HEK293 (cell line): ENCODE measurements at regions not wholly inside any gene's neighbourhood (a gene's known extent, or its start where the extent isn't known, plus 50 kb on each side); places are given as distances from the start of the nearest gene placed in this dataset.
"Not testable (repeated sequence)": the region's sequence is repeated elsewhere in the genome, so short reads cannot be mapped to it uniquely, and the experiment has no call there.

ENCODE experiments used
- CTCF ChIA-PET: fragments of 350-600 bp; formaldehyde crosslinking; extraction: SDS; loops from one replicate; lab custom pipeline; 2021; ENCODE audit warnings: antibody characterized with exemption; lab: Yijun Ruan, JAX
- POLR2A ChIA-PET: fragments of 300-600 bp; formaldehyde crosslinking; extraction: SDS; loops from one replicate; lab custom pipeline; 2020; ENCODE audit warnings: antibody characterized with exemption, inconsistent platforms; lab: Yijun Ruan, JAX
- H3K27ac ChIP-seq: fragments of 200-500 bp; sonication (Bioruptor generic); 2 replicates; pipeline ENCODE4 v1.5.1; 2014; ENCODE audit warnings: low read depth, low read length, control low read depth, inconsistent platforms; ENCODE audit errors: extremely low read depth
- H3K36me3 ChIP-seq, 2 experiments: fragments of 200-500 bp in 1 of 2; sonication (Bioruptor generic) in 1 of 2; 1 replicate in 1 of 2; 2 replicates in 1 of 2; pipeline ENCODE4 v1.5.1; 2014 to 2017; ENCODE audit warnings: inconsistent platforms in 2 of 2, low read length in 2 of 2; ENCODE audit not compliant: control insufficient read depth in 2 of 2, insufficient read depth in 1 of 2
- H3K4me1 ChIP-seq: fragments of 200-500 bp; sonication (Bioruptor generic); 2 replicates; pipeline ENCODE4 v1.5.1; 2014; ENCODE audit warnings: mild to moderate bottlenecking, low read length, inconsistent platforms; ENCODE audit not compliant: control insufficient read depth, insufficient read depth
- H3K4me3 ChIP-seq: 2 replicates; pipeline ENCODE4 v1.5.1; 2011; ENCODE audit warnings: low read depth, mild to moderate bottlenecking, control low read depth, low read length, moderate library complexity
- H3K9me3 ChIP-seq: fragments of 200-500 bp; sonication (Bioruptor generic); 2 replicates; pipeline ENCODE4 v1.5.1; 2014; ENCODE audit warnings: low read depth, low read length, inconsistent platforms; ENCODE audit not compliant: control insufficient read depth, insufficient read depth
- KLF1 ChIP-seq: fragments of 450-650 bp; formaldehyde crosslinking; IDR thresholded peaks from 2 replicates; pipeline ENCODE4 v1.5.1; 2016; ENCODE audit warnings: missing biosample characterization, missing genetic modification characterization
- KLF7 ChIP-seq: fragments of 450-650 bp; formaldehyde crosslinking; IDR thresholded peaks from 2 replicates; pipeline ENCODE4 v1.5.1; 2016; ENCODE audit warnings: missing biosample characterization, missing genetic modification characterization, borderline replicate concordance
- KLF9 ChIP-seq: fragments of 450-650 bp; formaldehyde crosslinking; IDR thresholded peaks from 2 replicates; pipeline ENCODE4 v1.5.1; 2016; ENCODE audit warnings: missing biosample characterization, missing genetic modification characterization, low read depth
- MZF1 ChIP-seq: fragments of 450-650 bp; formaldehyde crosslinking; IDR thresholded peaks from 2 replicates; pipeline ENCODE4 v1.5.1; 2017; ENCODE audit warnings: missing biosample characterization, missing genetic modification characterization, borderline replicate concordance
- OSR2 ChIP-seq: fragments of 450-650 bp; formaldehyde crosslinking; IDR thresholded peaks from 2 replicates; pipeline ENCODE4 v1.5.1; 2016; ENCODE audit warnings: missing biosample characterization, missing genetic modification characterization
- SCRT2 ChIP-seq: fragments of 450-650 bp; formaldehyde crosslinking; IDR thresholded peaks from 2 replicates; pipeline ENCODE4 v1.5.1; 2016; ENCODE audit warnings: missing biosample characterization, missing genetic modification characterization
- SP2 ChIP-seq: fragments of 450-650 bp; formaldehyde crosslinking; IDR thresholded peaks from 2 replicates; pipeline ENCODE4 v1.5.1; 2016; ENCODE audit warnings: missing biosample characterization, missing genetic modification characterization
- SP7 ChIP-seq: fragments of 450-650 bp; formaldehyde crosslinking; IDR thresholded peaks from 2 replicates; pipeline ENCODE4 v1.5.1; 2016; ENCODE audit warnings: missing biosample characterization, missing genetic modification characterization
- ZBTB20 ChIP-seq: fragments of 450-650 bp; formaldehyde crosslinking; IDR thresholded peaks from 2 replicates; pipeline ENCODE4 v1.5.1; 2016; ENCODE audit warnings: missing biosample characterization, missing genetic modification characterization
- ZBTB48 ChIP-seq: fragments of 450-650 bp; formaldehyde crosslinking; IDR thresholded peaks from 2 replicates; pipeline ENCODE4 v1.5.1; 2016; ENCODE audit warnings: missing biosample characterization, missing genetic modification characterization
- ZBTB8A ChIP-seq: fragments of 450-650 bp; formaldehyde crosslinking; IDR thresholded peaks from 2 replicates; pipeline ENCODE4 v1.5.1; 2016; ENCODE audit warnings: missing biosample characterization, missing genetic modification characterization
- ZEB2 ChIP-seq: fragments of 450-650 bp; formaldehyde crosslinking; IDR thresholded peaks from 2 replicates; pipeline ENCODE4 v1.5.1; 2016; ENCODE audit warnings: missing biosample characterization, missing genetic modification characterization
- ZFHX2 ChIP-seq: fragments of 450-650 bp; formaldehyde crosslinking; conservative IDR thresholded peaks from 2 replicates; pipeline ENCODE4 v1.5.1; 2016; ENCODE audit warnings: missing biosample characterization, missing genetic modification characterization
- ZIC2 ChIP-seq: fragments of 450-650 bp; formaldehyde crosslinking; IDR thresholded peaks from 2 replicates; pipeline ENCODE4 v1.5.1; 2016; ENCODE audit warnings: missing biosample characterization, missing genetic modification characterization
- ZNF112 ChIP-seq: fragments of 450-650 bp; formaldehyde crosslinking; IDR thresholded peaks from 2 replicates; pipeline ENCODE4 v1.5.0; 2017; ENCODE audit warnings: missing biosample characterization, missing genetic modification characterization
- ZNF140 ChIP-seq: fragments of 450-650 bp; formaldehyde crosslinking; IDR thresholded peaks from 2 replicates; pipeline ENCODE4 v1.5.1; 2016; ENCODE audit warnings: missing biosample characterization, missing genetic modification characterization
- ZNF2 ChIP-seq: fragments of 450-650 bp; formaldehyde crosslinking; IDR thresholded peaks from 2 replicates; pipeline ENCODE4 v1.5.1; 2016; ENCODE audit warnings: missing biosample characterization, missing genetic modification characterization
- ZNF24 ChIP-seq: fragments of 450-650 bp; formaldehyde crosslinking; IDR thresholded peaks from 2 replicates; pipeline ENCODE4 v1.5.1; 2016; ENCODE audit warnings: missing biosample characterization, missing genetic modification characterization
- ZNF335 ChIP-seq: fragments of 450-650 bp; formaldehyde crosslinking; conservative IDR thresholded peaks from 2 replicates; pipeline ENCODE4 v1.5.1; 2016; ENCODE audit warnings: missing biosample characterization, missing genetic modification characterization
- TF ChIP-seq, protein P1 (sequence below): fragments of 450-650 bp; formaldehyde crosslinking; IDR thresholded peaks from 2 replicates; pipeline ENCODE4 v1.5.1; 2016; ENCODE audit warnings: missing biosample characterization, missing genetic modification characterization
- TF ChIP-seq, protein P2 (sequence below): fragments of 450-650 bp; formaldehyde crosslinking; optimal IDR thresholded peaks from 2 replicates; pipeline ENCODE3; 2016; ENCODE audit warnings: missing biosample characterization, mild to moderate bottlenecking, missing genetic modification characterization
- TF ChIP-seq, protein P3 (sequence below): fragments of 450-650 bp; formaldehyde crosslinking; IDR thresholded peaks from 2 replicates; pipeline ENCODE4 v1.5.1; 2016; ENCODE audit warnings: missing biosample characterization, missing genetic modification characterization
- TF ChIP-seq, protein P4 (sequence below): fragments of 450-650 bp; formaldehyde crosslinking; conservative IDR thresholded peaks from 2 replicates; pipeline ENCODE4 v1.5.1; 2016; ENCODE audit warnings: low read depth, missing biosample characterization, missing genetic modification characterization

DNA sequence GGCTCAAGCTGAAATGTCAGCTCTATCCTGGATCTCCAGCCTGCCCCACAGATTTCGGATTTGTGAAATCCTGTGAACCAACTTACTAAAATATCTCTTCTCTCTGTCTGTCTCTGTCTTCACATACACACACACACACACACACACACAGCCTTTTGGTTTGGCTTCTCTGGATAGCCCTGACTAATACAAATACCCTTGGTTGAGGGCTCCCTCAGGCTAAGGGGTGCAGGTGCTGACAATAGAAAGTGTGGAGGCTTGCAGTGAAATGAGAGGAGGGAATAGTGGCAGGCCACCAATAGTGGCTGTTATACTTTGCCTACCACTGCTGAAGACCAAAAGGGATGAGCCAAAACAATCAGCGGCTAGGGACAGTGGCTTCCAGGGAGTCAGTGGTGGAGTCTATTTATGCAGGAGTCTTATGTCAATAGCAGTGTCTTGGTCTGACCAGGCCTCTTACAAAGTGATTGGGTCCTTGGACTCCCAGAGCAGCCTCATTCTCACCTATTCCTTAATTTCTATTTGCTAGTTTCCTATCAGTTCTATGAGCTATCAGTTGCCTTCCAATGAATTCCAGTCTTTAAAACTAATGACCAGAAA lies 93.2 kb upstream of the GAS1 start:
- Histone ChIP-seq H3K4me3 (0 out of 2 replicates have a peak overlapping the region, but pooled peaks have one; percentile 44), H3K9me3 (no peaks in the 10 kb centered on the region), H3K27ac (peak overlapping the region; percentile 58), H3K4me1 (peaks cover 6% of the 10 kb centered on the region; the same call in 1 of the 2 replicates), H3K36me3 (no peaks in the 10 kb centered on the region)
- CTCF ChIA-PET = interaction anchor here (1.0 to 1.1 kb wide), 2 partner anchors 8 to 25 kb away, joined by 3 to 4 read pairs; no protein-coding TSS in a partner anchor
- POLR2A ChIA-PET = interaction anchor here (1.0 kb wide), 1 partner anchor 92 kb away, joined by 4 read pairs; no protein-coding TSS in a partner anchor
- no peak for TF ChIP-seq ZNF140
- TF ChIP-seq, protein P1, sequence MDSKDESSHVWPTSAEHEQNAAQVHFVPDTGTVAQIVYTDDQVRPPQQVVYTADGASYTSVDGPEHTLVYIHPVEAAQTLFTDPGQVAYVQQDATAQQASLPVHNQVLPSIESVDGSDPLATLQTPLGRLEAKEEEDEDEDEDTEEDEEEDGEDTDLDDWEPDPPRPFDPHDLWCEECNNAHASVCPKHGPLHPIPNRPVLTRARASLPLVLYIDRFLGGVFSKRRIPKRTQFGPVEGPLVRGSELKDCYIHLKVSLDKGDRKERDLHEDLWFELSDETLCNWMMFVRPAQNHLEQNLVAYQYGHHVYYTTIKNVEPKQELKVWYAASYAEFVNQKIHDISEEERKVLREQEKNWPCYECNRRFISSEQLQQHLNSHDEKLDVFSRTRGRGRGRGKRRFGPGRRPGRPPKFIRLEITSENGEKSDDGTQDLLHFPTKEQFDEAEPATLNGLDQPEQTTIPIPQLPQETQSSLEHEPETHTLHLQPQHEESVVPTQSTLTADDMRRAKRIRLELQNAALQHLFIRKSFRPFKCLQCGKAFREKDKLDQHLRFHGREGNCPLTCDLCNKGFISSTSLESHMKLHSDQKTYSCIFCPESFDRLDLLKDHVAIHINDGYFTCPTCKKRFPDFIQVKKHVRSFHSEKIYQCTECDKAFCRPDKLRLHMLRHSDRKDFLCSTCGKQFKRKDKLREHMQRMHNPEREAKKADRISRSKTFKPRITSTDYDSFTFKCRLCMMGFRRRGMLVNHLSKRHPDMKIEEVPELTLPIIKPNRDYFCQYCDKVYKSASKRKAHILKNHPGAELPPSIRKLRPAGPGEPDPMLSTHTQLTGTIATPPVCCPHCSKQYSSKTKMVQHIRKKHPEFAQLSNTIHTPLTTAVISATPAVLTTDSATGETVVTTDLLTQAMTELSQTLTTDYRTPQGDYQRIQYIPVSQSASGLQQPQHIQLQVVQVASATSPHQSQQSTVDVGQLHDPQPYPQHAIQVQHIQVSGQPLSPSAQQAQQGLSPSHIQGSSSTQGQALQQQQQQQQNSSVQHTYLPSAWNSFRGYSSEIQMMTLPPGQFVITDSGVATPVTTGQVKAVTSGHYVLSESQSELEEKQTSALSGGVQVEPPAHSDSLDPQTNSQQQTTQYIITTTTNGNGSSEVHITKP (tag by site-specific recombination) = peak; percentile 60
- TF ChIP-seq ZBTB48 = 0 out of 2 replicates have a peak, but pooled peaks have one; percentile 61
- TF ChIP-seq ZNF112 (tag by site-specific recombination) = no peak
- peak; percentile 23; the same call in 1 of the 2 replicates for TF ChIP-seq SP2 (tag by site-specific recombination)
- TF ChIP-seq OSR2 = 0 out of 2 replicates have a peak, but pooled peaks have one; percentile 8
- no peak for TF ChIP-seq ZNF24 (tag by site-specific recombination)

DNA sequence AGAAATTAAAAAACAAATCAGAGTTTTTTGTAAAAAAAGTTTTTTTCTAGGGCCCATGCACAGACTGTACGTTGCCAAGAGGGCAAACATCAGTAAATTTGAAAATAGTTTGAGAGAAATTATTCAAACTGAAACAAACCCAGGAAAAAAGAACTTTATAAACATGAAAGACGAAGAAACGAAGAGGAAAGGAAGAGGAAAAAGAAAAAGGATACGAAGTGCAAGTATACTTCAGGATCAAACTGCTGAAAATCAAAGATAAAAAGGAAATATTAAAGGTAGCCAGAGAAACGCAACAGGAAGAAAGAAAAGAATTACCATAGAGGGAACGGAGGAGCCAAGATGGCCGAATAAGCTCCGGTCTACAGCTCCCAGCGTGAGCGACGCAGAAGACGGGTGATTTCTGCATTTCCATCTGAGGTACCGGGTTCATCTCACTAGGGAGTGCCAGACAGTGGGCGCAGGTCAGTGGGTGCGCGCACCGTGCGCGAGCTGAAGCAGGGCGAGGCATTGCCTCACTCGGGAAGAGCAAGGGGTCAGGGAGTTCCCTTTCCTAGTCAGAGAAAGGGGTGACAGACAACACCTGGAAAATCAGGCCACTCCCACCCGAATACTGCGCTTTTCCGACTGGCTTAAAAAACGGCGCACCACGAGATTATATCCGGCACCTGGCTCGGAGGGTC lies 94.4 kb upstream of the GAS1 start:
- POLR2A ChIA-PET = interaction anchor here (1.0 kb wide), 1 partner anchor 94 kb away, joined by 6 read pairs; the partner anchor contains the start of gene GAS1
- H3K27ac ChIP-seq = peak overlapping the region; percentile 89
- H3K9me3 ChIP-seq, CTCF ChIA-PET, H3K4me1 ChIP-seq, H3K36me3 ChIP-seq: not testable (repeated sequence)
- H3K4me3 ChIP-seq = peak overlapping the region; percentile 44
- TF ChIP-seq SCRT2 (tag by site-specific recombination) (peak; percentile 90), ZEB2 (tag by site-specific recombination) (peak; percentile 90), KLF7 (tag by site-specific recombination) (peak; percentile 34; the same call in 1 of the 2 replicates), KLF9 (tag by site-specific recombination) (peak; percentile 38; the same call in 1 of the 2 replicates), ZIC2 (peak; percentile 44), ZBTB20 (tag by site-specific recombination) (peak; percentile 75; the same call in 1 of the 2 replicates), ZFHX2 (tag by site-specific recombination) (peak; percentile 48), MZF1 (tag by site-specific recombination) (0 out of 2 replicates have a peak, but pooled peaks have one; percentile 11), KLF1 (tag by site-specific recombination) (peak; percentile 71), ZBTB8A (tag by site-specific recombination) (peak; percentile 65), ZNF2 (tag by site-specific recombination) (peak; percentile 82; the same call in 1 of the 2 replicates), SP7 (tag by site-specific recombination) (0 out of 2 replicates have a peak, but pooled peaks have one; percentile 18), ZNF335 (tag by site-specific recombination) (peak; percentile 90)
- TF ChIP-seq, protein P2, sequence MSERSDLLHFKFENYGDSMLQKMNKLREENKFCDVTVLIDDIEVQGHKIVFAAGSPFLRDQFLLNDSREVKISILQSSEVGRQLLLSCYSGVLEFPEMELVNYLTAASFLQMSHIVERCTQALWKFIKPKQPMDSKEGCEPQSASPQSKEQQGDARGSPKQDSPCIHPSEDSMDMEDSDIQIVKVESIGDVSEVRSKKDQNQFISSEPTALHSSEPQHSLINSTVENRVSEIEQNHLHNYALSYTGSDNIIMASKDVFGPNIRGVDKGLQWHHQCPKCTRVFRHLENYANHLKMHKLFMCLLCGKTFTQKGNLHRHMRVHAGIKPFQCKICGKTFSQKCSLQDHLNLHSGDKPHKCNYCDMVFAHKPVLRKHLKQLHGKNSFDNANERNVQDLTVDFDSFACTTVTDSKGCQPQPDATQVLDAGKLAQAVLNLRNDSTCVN (tag by site-specific recombination) = peak; percentile 85
- TF ChIP-seq, protein P3, sequence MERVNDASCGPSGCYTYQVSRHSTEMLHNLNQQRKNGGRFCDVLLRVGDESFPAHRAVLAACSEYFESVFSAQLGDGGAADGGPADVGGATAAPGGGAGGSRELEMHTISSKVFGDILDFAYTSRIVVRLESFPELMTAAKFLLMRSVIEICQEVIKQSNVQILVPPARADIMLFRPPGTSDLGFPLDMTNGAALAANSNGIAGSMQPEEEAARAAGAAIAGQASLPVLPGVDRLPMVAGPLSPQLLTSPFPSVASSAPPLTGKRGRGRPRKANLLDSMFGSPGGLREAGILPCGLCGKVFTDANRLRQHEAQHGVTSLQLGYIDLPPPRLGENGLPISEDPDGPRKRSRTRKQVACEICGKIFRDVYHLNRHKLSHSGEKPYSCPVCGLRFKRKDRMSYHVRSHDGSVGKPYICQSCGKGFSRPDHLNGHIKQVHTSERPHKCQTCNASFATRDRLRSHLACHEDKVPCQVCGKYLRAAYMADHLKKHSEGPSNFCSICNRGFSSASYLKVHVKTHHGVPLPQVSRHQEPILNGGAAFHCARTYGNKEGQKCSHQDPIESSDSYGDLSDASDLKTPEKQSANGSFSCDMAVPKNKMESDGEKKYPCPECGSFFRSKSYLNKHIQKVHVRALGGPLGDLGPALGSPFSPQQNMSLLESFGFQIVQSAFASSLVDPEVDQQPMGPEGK (tag by site-specific recombination) = peak; percentile 49; the same call in 1 of the 2 replicates
- TF ChIP-seq, protein P4, sequence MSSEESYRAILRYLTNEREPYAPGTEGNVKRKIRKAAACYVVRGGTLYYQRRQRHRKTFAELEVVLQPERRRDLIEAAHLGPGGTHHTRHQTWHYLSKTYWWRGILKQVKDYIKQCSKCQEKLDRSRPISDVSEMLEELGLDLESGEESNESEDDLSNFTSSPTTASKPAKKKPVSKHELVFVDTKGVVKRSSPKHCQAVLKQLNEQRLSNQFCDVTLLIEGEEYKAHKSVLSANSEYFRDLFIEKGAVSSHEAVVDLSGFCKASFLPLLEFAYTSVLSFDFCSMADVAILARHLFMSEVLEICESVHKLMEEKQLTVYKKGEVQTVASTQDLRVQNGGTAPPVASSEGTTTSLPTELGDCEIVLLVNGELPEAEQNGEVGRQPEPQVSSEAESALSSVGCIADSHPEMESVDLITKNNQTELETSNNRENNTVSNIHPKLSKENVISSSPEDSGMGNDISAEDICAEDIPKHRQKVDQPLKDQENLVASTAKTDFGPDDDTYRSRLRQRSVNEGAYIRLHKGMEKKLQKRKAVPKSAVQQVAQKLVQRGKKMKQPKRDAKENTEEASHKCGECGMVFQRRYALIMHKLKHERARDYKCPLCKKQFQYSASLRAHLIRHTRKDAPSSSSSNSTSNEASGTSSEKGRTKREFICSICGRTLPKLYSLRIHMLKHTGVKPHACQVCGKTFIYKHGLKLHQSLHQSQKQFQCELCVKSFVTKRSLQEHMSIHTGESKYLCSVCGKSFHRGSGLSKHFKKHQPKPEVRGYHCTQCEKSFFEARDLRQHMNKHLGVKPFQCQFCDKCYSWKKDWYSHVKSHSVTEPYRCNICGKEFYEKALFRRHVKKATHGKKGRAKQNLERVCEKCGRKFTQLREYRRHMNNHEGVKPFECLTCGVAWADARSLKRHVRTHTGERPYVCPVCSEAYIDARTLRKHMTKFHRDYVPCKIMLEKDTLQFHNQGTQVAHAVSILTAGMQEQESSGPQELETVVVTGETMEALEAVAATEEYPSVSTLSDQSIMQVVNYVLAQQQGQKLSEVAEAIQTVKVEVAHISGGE (tag by site-specific recombination) = peak; percentile 53
